ENCODE measurements at regions not wholly inside any gene's neighbourhood (a gene's known extent, or its start where the extent isn't known, plus 50 kb on each side); places are given as distances from the start of the nearest gene placed in this dataset.

DNA sequence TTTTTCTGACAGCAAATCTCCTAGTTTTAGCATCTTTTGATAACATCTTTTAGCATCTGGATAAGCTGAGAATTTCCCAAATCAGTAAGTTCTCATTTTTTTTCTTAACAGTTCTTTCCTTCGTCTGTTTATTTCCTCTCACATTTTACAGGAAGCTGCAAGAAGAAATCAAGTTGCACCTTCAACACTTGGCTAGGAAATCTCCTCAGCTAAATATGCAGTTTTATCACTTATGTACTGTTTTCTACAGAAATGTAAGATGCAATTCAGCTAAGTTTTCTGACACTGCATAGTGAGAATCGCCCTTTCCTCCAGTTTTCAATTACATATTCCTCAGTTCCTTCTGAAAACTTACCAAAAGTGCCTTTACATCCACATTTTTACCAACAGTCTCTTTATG lies 59.0 kb upstream of the MSX2 start:
- TF ChIP-seq, protein P1, sequence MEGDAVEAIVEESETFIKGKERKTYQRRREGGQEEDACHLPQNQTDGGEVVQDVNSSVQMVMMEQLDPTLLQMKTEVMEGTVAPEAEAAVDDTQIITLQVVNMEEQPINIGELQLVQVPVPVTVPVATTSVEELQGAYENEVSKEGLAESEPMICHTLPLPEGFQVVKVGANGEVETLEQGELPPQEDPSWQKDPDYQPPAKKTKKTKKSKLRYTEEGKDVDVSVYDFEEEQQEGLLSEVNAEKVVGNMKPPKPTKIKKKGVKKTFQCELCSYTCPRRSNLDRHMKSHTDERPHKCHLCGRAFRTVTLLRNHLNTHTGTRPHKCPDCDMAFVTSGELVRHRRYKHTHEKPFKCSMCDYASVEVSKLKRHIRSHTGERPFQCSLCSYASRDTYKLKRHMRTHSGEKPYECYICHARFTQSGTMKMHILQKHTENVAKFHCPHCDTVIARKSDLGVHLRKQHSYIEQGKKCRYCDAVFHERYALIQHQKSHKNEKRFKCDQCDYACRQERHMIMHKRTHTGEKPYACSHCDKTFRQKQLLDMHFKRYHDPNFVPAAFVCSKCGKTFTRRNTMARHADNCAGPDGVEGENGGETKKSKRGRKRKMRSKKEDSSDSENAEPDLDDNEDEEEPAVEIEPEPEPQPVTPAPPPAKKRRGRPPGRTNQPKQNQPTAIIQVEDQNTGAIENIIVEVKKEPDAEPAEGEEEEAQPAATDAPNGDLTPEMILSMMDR (IDR thresholded peaks at IDR 0.05), result no peak
- TF ChIP-seq POLR2A (IDR thresholded peaks at IDR 0.05) (no peak), EP300 (IDR thresholded peaks at IDR 0.05) (no peak)
